CD4-positive, alpha-beta memory T cell (primary cell): ENCODE measurements at regions not wholly inside any gene's neighbourhood (a gene's known extent, or its start where the extent isn't known, plus 50 kb on each side); places are given as distances from the start of the nearest gene placed in this dataset.

Experiments
- CTCF ChIA-PET: fragments of 350-600 bp; sonication (Branson Sonifier 250); formaldehyde crosslinking; loops from one replicate; lab custom pipeline; 2021; ENCODE audit warnings: inconsistent platforms; ENCODE audit not compliant: partially characterized antibody; lab: Charles Lee
- POLR2A ChIA-PET: fragments of 350-600 bp; sonication (Branson Sonifier 250); formaldehyde crosslinking; loops from one replicate; lab custom pipeline; 2021; ENCODE audit not compliant: partially characterized antibody; lab: Charles Lee
- DNase-seq, 5 donors: peaks; one replicate each; pipeline versions ENCODE4 v3.0.0 to v3.0.0-alpha.2; 2020 to 2022; ENCODE audit warnings: mixed read lengths in 1 of 5
- H3K27ac ChIP-seq: one replicate; pipeline ENCODE4 v1.7.0; 2013; ENCODE audit warnings: low read depth, low read length
- H3K27me3 ChIP-seq: 2 replicates; pipeline ENCODE4 v1.7.0; 2013; ENCODE audit warnings: mild to moderate bottlenecking, low read length, moderate library complexity; ENCODE audit not compliant: insufficient read depth
- H3K36me3 ChIP-seq: 2 replicates; pipeline ENCODE4 v1.7.0; 2013; ENCODE audit warnings: mild to moderate bottlenecking, low read length, moderate library complexity; ENCODE audit not compliant: insufficient read depth
- H3K4me1 ChIP-seq: 2 replicates; pipeline ENCODE4 v1.7.0; 2013; ENCODE audit warnings: mild to moderate bottlenecking, low read length, moderate library complexity; ENCODE audit not compliant: insufficient read depth
- H3K4me3 ChIP-seq, 2 donors: one replicate each; pipeline ENCODE4 v1.7.0; 2013; ENCODE audit warnings: low read length in 2 of 2, mild to moderate bottlenecking in 1 of 2
- H3K9me3 ChIP-seq, 2 donors: one replicate each; pipeline ENCODE4 v1.7.0; 2013; ENCODE audit warnings: low read length in 2 of 2, control low read depth in 1 of 2; ENCODE audit not compliant: control insufficient read depth in 1 of 2
- H3K27ac Mint-ChIP-seq, 7 donors: one replicate each; pipeline ENCODE4 v1.8.0; 2020 to 2021; ENCODE audit warnings: mixed read lengths in 7 of 7, mild to moderate bottlenecking in 6 of 7, inconsistent platforms in 3 of 7, moderate library complexity in 3 of 7
- H3K27me3 Mint-ChIP-seq, 2 donors: one replicate each; pipeline ENCODE4 v1.8.0; 2020 to 2021; ENCODE audit warnings: mixed read lengths in 2 of 2
- H3K36me3 Mint-ChIP-seq, 2 donors: one replicate each; pipeline ENCODE4 v1.8.0; 2020 to 2021; ENCODE audit warnings: mixed read lengths in 2 of 2, inconsistent platforms in 1 of 2, mild to moderate bottlenecking in 1 of 2
- H3K4me1 Mint-ChIP-seq, 4 donors: one replicate each; pipeline ENCODE4 v1.8.0; 2020 to 2021; ENCODE audit warnings: mixed read lengths in 4 of 4, mild to moderate bottlenecking in 1 of 4
- H3K4me3 Mint-ChIP-seq, 8 donors: one replicate each; pipeline ENCODE4 v1.8.0; 2020 to 2021; ENCODE audit warnings: mixed read lengths in 8 of 8, mild to moderate bottlenecking in 7 of 8, moderate library complexity in 6 of 8, inconsistent platforms in 3 of 8
- H3K9me3 Mint-ChIP-seq, 8 donors: one replicate each; pipeline ENCODE4 v1.8.0; 2020 to 2021; ENCODE audit warnings: mixed read lengths in 8 of 8, mild to moderate bottlenecking in 5 of 8, inconsistent platforms in 3 of 8, moderate library complexity in 1 of 8
- intact Hi-C: fragments of 100-400 bp; cut with micrococcal nuclease; formaldehyde crosslinking; loops from one replicate; pipeline ENCODE4 v1.15.1; 2023

DNA sequence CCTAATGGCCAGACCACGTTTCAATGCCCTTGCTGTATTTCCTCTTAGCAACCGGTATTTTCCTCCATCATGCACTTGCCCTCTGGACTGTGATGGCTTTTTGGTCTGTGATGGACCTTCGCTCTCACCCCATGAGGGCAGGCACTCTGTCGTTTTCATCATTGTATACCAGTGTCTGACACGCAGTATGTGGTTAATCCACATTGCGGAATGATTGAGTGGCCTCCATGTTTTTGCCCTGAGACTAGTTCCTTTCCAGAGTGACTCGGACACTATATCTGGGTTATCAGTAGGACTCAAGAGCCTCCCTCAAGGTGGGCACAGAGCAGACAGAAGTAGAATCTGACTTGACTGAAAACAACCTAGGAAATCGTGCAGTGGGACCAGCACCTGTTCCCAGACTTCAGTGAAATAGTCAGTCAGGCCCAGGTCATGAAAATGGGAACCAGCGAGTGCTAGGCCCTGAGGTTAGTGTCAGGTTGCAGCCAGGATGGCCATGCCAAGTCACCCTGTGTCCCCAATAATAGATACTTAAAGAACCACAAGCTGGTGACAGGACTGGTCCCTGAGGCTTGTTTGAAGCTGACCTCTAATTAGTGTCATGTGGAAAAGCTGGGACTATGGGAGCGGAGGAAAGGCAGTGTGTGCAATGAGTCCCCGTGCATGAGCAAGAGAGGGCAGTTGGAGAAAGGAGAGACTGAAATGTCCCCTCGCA is 464.7 kb downstream of the INSC start:
- Histone ChIP-seq H3K9me3 (no peaks in the 10 kb centered on the region), H3K36me3 (no peaks in the 10 kb centered on the region), H3K4me1 (no peaks in the 10 kb centered on the region), H3K27ac (no peak overlapping the region), H3K27me3 (no peaks in the 10 kb centered on the region), H3K4me3 (no peak overlapping the region)
- Mint-ChIP-seq H3K4me1 (no peaks in the 10 kb centered on the region), H3K9me3 (peaks cover 0 to 3% (median 0%) of the 10 kb centered on the region in 8 donors), H3K4me3 (no peak overlapping the region), H3K27ac (no peak overlapping the region), H3K36me3 (no peaks in the 10 kb centered on the region), H3K27me3 (no peaks in the 10 kb centered on the region)
- DNase-seq, result no peak
- ChIA-PET CTCF (no interaction called here), POLR2A (no interaction called here)
- intact Hi-C loops, result no loop called here

GRCh38 chr11:15580056-15580774 is 465.5 kb downstream of the INSC start:
- Histone ChIP-seq H3K9me3 (no peaks in the 10 kb centered on the region), H3K27me3 (no peaks in the 10 kb centered on the region), H3K36me3 (no peaks in the 10 kb centered on the region), H3K27ac (no peak overlapping the region), H3K4me1 (no peaks in the 10 kb centered on the region), H3K4me3 (no peak overlapping the region)
- intact Hi-C loops, result no loop called here
- no peaks in the 10 kb centered on the region for H3K4me1 Mint-ChIP-seq
- no peak for DNase-seq
- CTCF ChIA-PET, result no interaction called here
- H3K9me3 Mint-ChIP-seq, result peaks cover 0 to 3% (median 0%) of the 10 kb centered on the region in 8 donors
- no peaks in the 10 kb centered on the region for H3K36me3 Mint-ChIP-seq
- H3K4me3 Mint-ChIP-seq, result no peak overlapping the region
- no peaks in the 10 kb centered on the region for H3K27me3 Mint-ChIP-seq
- POLR2A ChIA-PET, result no interaction called here
- no peak overlapping the region for H3K27ac Mint-ChIP-seq

GRCh38 chr11:15580775-15581095 is 466.0 kb downstream of the INSC start:
- no peaks in the 10 kb centered on the region for H3K27me3 ChIP-seq
- no peaks in the 10 kb centered on the region for H3K4me1 Mint-ChIP-seq
- H3K9me3 ChIP-seq, result no peaks in the 10 kb centered on the region
- CTCF ChIA-PET, result no interaction called here
- no peak overlapping the region for H3K4me3 Mint-ChIP-seq
- no peaks in the 10 kb centered on the region for H3K36me3 Mint-ChIP-seq
- POLR2A ChIA-PET, result no interaction called here
- no peak overlapping the region for H3K4me3 ChIP-seq
- no peaks in the 10 kb centered on the region for H3K27me3 Mint-ChIP-seq
- no peak overlapping the region for H3K27ac Mint-ChIP-seq
- H3K27ac ChIP-seq, result no peak overlapping the region
- H3K9me3 Mint-ChIP-seq, result peaks cover 0 to 6% (median 0%) of the 10 kb centered on the region in 8 donors
- no peaks in the 10 kb centered on the region for H3K36me3 ChIP-seq
- no peaks in the 10 kb centered on the region for H3K4me1 ChIP-seq
- intact Hi-C loops, result no loop called here
- DNase-seq, result no peak

DNA sequence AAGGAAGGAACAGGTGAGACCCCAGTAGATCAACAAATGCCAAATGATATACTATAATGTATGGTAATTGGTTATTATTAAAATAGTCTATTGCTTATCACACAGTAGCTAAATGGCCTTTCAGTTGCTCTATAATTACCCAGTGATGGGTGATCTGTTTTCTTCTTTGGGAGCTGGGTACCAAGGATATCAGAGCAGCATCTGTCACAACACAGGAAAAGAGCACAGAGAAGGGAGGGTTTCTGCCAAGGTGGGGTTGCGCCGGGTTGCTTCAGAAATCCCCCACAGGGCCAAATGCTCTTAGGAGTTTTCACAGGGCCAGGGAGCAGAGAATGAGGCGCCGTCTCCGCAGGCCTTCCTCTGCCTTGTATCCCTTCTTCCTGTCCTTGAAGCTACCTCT is 469.4 kb downstream of the INSC start:
- Histone ChIP-seq H3K27me3 (no peaks in the 10 kb centered on the region), H3K36me3 (no peaks in the 10 kb centered on the region), H3K27ac (no peak overlapping the region), H3K4me1 (no peaks in the 10 kb centered on the region), H3K4me3 (no peak overlapping the region), H3K9me3 (no peaks in the 10 kb centered on the region)
- Mint-ChIP-seq H3K27me3 (no peaks in the 10 kb centered on the region), H3K9me3 (peaks cover 0 to 4% (median 0%) of the 10 kb centered on the region in 8 donors), H3K27ac (no peak overlapping the region), H3K4me1 (no peaks in the 10 kb centered on the region), H3K36me3 (no peaks in the 10 kb centered on the region), H3K4me3 (no peak overlapping the region)
- intact Hi-C loops, result no loop called here
- CTCF ChIA-PET, result no interaction called here
- POLR2A ChIA-PET, result no interaction called here
- DNase-seq, result no peak

GRCh38 chr11:15585602-15586331 is 471.0 kb downstream of the INSC start:
- POLR2A ChIA-PET, result no interaction called here
- Histone ChIP-seq H3K27ac (no peak overlapping the region), H3K36me3 (no peaks in the 10 kb centered on the region), H3K4me1 (no peaks in the 10 kb centered on the region), H3K27me3 (no peaks in the 10 kb centered on the region), H3K4me3 (no peak overlapping the region), H3K9me3 (no peaks in the 10 kb centered on the region)
- H3K9me3 Mint-ChIP-seq, result peaks cover 0 to 4% (median 0%) of the 10 kb centered on the region in 8 donors
- H3K27me3 Mint-ChIP-seq, result no peaks in the 10 kb centered on the region
- H3K36me3 Mint-ChIP-seq, result no peaks in the 10 kb centered on the region
- no peak overlapping the region for H3K27ac Mint-ChIP-seq
- intact Hi-C loops, result no loop called here
- no peak overlapping the region for H3K4me3 Mint-ChIP-seq
- CTCF ChIA-PET, result no interaction called here
- H3K4me1 Mint-ChIP-seq, result no peaks in the 10 kb centered on the region
- no peak for DNase-seq

DNA sequence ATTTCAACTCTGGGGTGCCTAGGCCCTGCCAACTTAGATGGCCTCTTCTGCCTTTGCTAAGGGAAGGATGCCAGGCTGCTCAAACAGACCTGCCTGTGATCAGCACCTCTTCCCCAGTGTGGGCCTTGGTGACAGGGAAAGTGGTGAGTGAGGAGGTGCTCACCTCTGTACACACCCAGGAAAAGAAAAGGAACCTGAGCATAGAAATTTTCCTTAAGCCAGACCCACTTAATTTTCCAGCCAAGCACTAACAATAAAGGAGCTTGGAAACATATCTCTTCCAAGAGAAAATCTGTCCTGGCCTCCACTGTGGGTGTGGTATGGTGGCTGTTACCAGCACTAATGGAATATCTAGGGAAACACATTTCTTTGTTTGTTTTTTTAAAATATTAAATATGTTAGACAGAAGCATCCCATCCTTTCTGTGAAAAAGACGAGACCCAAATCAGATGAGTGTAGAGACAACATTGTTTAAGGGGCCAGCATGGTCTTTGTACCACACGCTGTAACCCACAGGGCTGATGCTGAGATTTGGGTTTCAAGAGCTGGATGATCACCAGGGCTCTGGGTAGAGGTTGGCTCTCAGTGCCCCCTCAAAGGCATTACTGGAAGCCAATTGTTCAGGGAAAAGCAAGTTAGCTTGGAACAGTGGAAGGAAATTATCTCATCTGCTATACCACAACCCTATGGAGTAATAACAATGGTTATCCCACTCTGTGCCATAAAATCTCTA is 472.2 kb downstream of the INSC start:
- no peak for DNase-seq
- Mint-ChIP-seq H3K9me3 (peaks cover 0 to 4% (median 0%) of the 10 kb centered on the region in 8 donors), H3K27me3 (no peaks in the 10 kb centered on the region), H3K4me1 (no peaks in the 10 kb centered on the region), H3K27ac (no peak overlapping the region), H3K36me3 (no peaks in the 10 kb centered on the region), H3K4me3 (no peak overlapping the region)
- Histone ChIP-seq H3K4me1 (no peaks in the 10 kb centered on the region), H3K36me3 (no peaks in the 10 kb centered on the region), H3K4me3 (no peak overlapping the region), H3K9me3 (no peaks in the 10 kb centered on the region), H3K27me3 (no peaks in the 10 kb centered on the region), H3K27ac (no peak overlapping the region)
- POLR2A ChIA-PET, result no interaction called here
- intact Hi-C loops, result no loop called here
- CTCF ChIA-PET, result no interaction called here

DNA sequence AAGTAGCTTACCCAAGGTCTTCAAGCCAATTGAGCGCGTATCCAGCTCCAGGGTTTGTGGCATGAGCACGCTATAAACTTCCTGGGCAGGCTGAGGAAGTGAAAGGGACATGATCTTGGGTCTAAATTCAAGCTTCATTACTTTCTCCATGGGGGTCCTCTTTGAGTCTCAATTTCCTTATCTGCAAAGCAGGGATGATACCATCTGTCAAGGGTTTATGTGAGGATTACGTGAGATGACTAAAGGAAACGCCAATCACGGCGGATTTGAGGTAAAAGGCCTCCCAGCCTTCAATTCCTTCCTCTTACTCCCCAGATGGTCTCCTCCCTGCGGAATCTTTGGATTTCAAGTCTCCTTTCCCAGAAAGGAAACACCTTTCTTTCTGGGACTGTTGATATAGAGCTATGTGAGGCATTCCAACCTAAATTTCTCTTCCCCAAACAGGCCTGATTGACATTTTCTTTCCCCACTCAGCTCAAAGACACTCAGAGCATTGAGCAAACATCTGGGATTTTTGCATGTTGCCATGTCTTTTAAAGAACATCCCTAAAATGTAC is 474.4 kb downstream of the INSC start:
- DNase-seq, result no peak
- Histone ChIP-seq H3K36me3 (no peaks in the 10 kb centered on the region), H3K27ac (no peak overlapping the region), H3K9me3 (no peaks in the 10 kb centered on the region), H3K4me1 (no peaks in the 10 kb centered on the region), H3K27me3 (no peaks in the 10 kb centered on the region), H3K4me3 (no peak overlapping the region)
- no peaks in the 10 kb centered on the region for H3K4me1 Mint-ChIP-seq
- CTCF ChIA-PET, result no interaction called here
- peaks cover 0 to 4% (median 0%) of the 10 kb centered on the region in 8 donors for H3K9me3 Mint-ChIP-seq
- H3K27me3 Mint-ChIP-seq, result no peaks in the 10 kb centered on the region
- no peak overlapping the region for H3K4me3 Mint-ChIP-seq
- H3K27ac Mint-ChIP-seq, result no peak overlapping the region
- intact Hi-C loops, result no loop called here
- POLR2A ChIA-PET, result no interaction called here
- no peaks in the 10 kb centered on the region for H3K36me3 Mint-ChIP-seq
